SK-N-SH treated with all-trans-retinoic acid at 6 μM for 48 hours (cell line): ENCODE measurements at regions not wholly inside any gene's neighbourhood (a gene's known extent, or its start where the extent isn't known, plus 50 kb on each side); places are given as distances from the start of the nearest gene placed in this dataset.

Experiments used
- ATAC-seq: fragments of 200-7000 bp; cut with Tn5 transposase; 3 replicates; pipeline ENCODE4 v1.9.1; 2020; ENCODE audit warnings: mild to moderate bottlenecking, moderate library complexity
- ARNTL ChIP-seq: fragments of 450-650 bp; formaldehyde crosslinking; IDR thresholded peaks from 2 replicates; pipeline ENCODE4 v1.5.0; 2020; ENCODE audit warnings: low read depth, mild to moderate bottlenecking, moderate library complexity, borderline replicate concordance
- BACH2 ChIP-seq: fragments of 250-450 bp; sonication (Bioruptor Pico); IDR thresholded peaks from 2 replicates; pipeline ENCODE4 v1.9.0; 2021; ENCODE audit warnings: mild to moderate bottlenecking, borderline replicate concordance
- CREB5 ChIP-seq: fragments of 250-450 bp; sonication (Bioruptor Pico); IDR thresholded peaks from 2 replicates; pipeline ENCODE4 v1.5.1; 2020; ENCODE audit warnings: low read depth, mild to moderate bottlenecking, moderate library complexity
- CSDC2 ChIP-seq: fragments of 250-450 bp; sonication (Bioruptor Pico); IDR thresholded peaks from 2 replicates; pipeline ENCODE4 v1.5.0; 2020; ENCODE audit warnings: mild to moderate bottlenecking, moderate library complexity
- ESRRG ChIP-seq: fragments of 250-450 bp; sonication (Bioruptor Pico); IDR thresholded peaks from 2 replicates; pipeline ENCODE4 v1.6.1; 2021; ENCODE audit warnings: mild to moderate bottlenecking
- GLIS3 ChIP-seq: fragments of 250-450 bp; sonication (Bioruptor Pico); IDR thresholded peaks from 2 replicates; pipeline ENCODE4 v1.5.0; 2020; ENCODE audit warnings: mild to moderate bottlenecking, moderate library complexity
- ISL1 ChIP-seq: fragments of 250-450 bp; sonication (Bioruptor Pico); IDR thresholded peaks from 2 replicates; pipeline ENCODE4 v2.1.2; 2022; ENCODE audit warnings: mild to moderate bottlenecking, moderate library complexity
- OSR1 ChIP-seq: fragments of 250-450 bp; sonication (Bioruptor Pico); IDR thresholded peaks from 2 replicates; pipeline ENCODE4 v1.8.0; 2022; ENCODE audit warnings: moderate library complexity, mild to moderate bottlenecking, inconsistent platforms
- PPARA ChIP-seq: fragments of 250-450 bp; sonication (Bioruptor Pico); IDR thresholded peaks from 2 replicates; pipeline ENCODE4 v1.5.0; 2020; ENCODE audit warnings: mild to moderate bottlenecking, borderline replicate concordance
- RARB ChIP-seq: fragments of 250-450 bp; sonication (Bioruptor Pico); IDR thresholded peaks from 2 replicates; pipeline ENCODE4 v1.8.0; 2021; ENCODE audit warnings: mild to moderate bottlenecking, moderate library complexity
- SNAI2 ChIP-seq: fragments of 250-450 bp; sonication (Bioruptor Pico); IDR thresholded peaks from 2 replicates; pipeline ENCODE4 v1.5.0; 2020; ENCODE audit warnings: mild to moderate bottlenecking, moderate library complexity
- TCF4 ChIP-seq: fragments of 250-450 bp; sonication (Bioruptor Pico); IDR thresholded peaks from 2 replicates; pipeline ENCODE4 v1.8.0; 2021; ENCODE audit warnings: mild to moderate bottlenecking, moderate library complexity, borderline replicate concordance
- TOX ChIP-seq: fragments of 250-450 bp; sonication (Bioruptor Pico); IDR thresholded peaks from 2 replicates; pipeline ENCODE4 v1.8.0; 2021; ENCODE audit warnings: mild to moderate bottlenecking, moderate library complexity, borderline replicate concordance
- TSHZ2 ChIP-seq: fragments of 250-450 bp; sonication (Bioruptor Pico); IDR thresholded peaks from 2 replicates; pipeline ENCODE4 v1.5.0; 2020; ENCODE audit warnings: mild to moderate bottlenecking, moderate library complexity
- ZC3H10 ChIP-seq: fragments of 250-450 bp; sonication (Bioruptor Pico); IDR thresholded peaks from 2 replicates; pipeline ENCODE4 v1.5.1; 2021; ENCODE audit warnings: mild to moderate bottlenecking, moderate library complexity
- ZFP3 ChIP-seq: fragments of 250-450 bp; sonication (Bioruptor Pico); IDR thresholded peaks from 2 replicates; pipeline ENCODE4 v1.5.0; 2020; ENCODE audit warnings: mild to moderate bottlenecking, moderate library complexity
- ZFP30 ChIP-seq: fragments of 450-650 bp; formaldehyde crosslinking; IDR thresholded peaks from 2 replicates; pipeline ENCODE4 v1.5.0; 2022; ENCODE audit warnings: mild to moderate bottlenecking, moderate library complexity
- ZNF8 ChIP-seq: fragments of 450-650 bp; formaldehyde crosslinking; IDR thresholded peaks from 2 replicates; pipeline ENCODE4 v1.5.0; 2020; ENCODE audit warnings: mild to moderate bottlenecking, moderate library complexity
- TF ChIP-seq, protein P1 (sequence below): fragments of 250-450 bp; sonication (Bioruptor Pico); IDR thresholded peaks from 2 replicates; pipeline ENCODE4 v1.8.0; 2020; ENCODE audit warnings: mild to moderate bottlenecking, moderate library complexity, borderline replicate concordance
- TF ChIP-seq, protein P2 (sequence below): fragments of 250-450 bp; sonication (Bioruptor Pico); IDR thresholded peaks from 2 replicates; pipeline ENCODE4 v1.8.0; 2021; ENCODE audit warnings: low read depth, mild to moderate bottlenecking, moderate library complexity, borderline replicate concordance
- TF ChIP-seq, protein P3 (sequence below): fragments of 250-450 bp; sonication (Bioruptor Pico); IDR thresholded peaks from 2 replicates; pipeline ENCODE4 v1.5.1; 2021; ENCODE audit warnings: mild to moderate bottlenecking, moderate library complexity

DNA sequence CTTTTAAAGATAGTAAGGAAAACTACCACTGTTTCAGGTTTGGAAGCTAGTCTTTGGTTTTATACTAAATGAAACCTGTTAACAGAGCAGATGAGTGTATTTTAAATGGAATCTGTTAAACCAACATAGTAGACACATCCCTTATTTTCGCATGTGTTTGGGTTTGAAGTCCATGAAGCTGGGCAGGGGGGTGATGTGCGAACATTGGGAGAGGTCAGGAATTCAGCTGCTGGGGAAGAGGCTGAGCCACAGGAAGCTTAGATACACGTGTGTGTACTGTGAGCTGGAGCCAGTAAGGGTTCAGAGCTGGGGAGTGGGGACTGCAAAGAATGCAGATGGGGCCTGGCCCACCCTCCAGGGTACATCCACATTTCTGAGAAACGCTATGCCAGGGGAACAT, 176.9 kb downstream of the VAPA start:
- no peak for ATAC-seq
- TF ChIP-seq RARB (CRISPR knock-in tag) (no peak), OSR1 (no peak), PPARA (CRISPR knock-in tag) (no peak), ZFP30 (CRISPR knock-in tag) (no peak), ZNF8 (CRISPR knock-in tag) (no peak), TOX (CRISPR knock-in tag) (no peak), BACH2 (CRISPR knock-in tag) (no peak), CSDC2 (CRISPR knock-in tag) (no peak), TSHZ2 (no peak), ZC3H10 (CRISPR knock-in tag) (no peak), ARNTL (CRISPR knock-in tag) (no peak), GLIS3 (CRISPR knock-in tag) (no peak), ISL1 (CRISPR knock-in tag) (no peak), CREB5 (no peak), SNAI2 (CRISPR knock-in tag) (no peak), ZFP3 (CRISPR knock-in tag) (no peak), TCF4 (CRISPR knock-in tag) (no peak)
- TF ChIP-seq, protein P1, sequence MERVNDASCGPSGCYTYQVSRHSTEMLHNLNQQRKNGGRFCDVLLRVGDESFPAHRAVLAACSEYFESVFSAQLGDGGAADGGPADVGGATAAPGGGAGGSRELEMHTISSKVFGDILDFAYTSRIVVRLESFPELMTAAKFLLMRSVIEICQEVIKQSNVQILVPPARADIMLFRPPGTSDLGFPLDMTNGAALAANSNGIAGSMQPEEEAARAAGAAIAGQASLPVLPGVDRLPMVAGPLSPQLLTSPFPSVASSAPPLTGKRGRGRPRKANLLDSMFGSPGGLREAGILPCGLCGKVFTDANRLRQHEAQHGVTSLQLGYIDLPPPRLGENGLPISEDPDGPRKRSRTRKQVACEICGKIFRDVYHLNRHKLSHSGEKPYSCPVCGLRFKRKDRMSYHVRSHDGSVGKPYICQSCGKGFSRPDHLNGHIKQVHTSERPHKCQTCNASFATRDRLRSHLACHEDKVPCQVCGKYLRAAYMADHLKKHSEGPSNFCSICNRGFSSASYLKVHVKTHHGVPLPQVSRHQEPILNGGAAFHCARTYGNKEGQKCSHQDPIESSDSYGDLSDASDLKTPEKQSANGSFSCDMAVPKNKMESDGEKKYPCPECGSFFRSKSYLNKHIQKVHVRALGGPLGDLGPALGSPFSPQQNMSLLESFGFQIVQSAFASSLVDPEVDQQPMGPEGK = no peak
- TF ChIP-seq, protein P2, sequence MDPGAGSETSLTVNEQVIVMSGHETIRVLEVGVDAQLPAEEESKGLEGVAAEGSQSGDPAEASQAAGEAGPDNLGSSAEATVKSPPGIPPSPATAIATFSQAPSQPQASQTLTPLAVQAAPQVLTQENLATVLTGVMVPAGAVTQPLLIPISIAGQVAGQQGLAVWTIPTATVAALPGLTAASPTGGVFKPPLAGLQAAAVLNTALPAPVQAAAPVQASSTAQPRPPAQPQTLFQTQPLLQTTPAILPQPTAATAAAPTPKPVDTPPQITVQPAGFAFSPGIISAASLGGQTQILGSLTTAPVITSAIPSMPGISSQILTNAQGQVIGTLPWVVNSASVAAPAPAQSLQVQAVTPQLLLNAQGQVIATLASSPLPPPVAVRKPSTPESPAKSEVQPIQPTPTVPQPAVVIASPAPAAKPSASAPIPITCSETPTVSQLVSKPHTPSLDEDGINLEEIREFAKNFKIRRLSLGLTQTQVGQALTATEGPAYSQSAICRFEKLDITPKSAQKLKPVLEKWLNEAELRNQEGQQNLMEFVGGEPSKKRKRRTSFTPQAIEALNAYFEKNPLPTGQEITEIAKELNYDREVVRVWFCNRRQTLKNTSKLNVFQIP = no peak
- TF ChIP-seq, protein P3, sequence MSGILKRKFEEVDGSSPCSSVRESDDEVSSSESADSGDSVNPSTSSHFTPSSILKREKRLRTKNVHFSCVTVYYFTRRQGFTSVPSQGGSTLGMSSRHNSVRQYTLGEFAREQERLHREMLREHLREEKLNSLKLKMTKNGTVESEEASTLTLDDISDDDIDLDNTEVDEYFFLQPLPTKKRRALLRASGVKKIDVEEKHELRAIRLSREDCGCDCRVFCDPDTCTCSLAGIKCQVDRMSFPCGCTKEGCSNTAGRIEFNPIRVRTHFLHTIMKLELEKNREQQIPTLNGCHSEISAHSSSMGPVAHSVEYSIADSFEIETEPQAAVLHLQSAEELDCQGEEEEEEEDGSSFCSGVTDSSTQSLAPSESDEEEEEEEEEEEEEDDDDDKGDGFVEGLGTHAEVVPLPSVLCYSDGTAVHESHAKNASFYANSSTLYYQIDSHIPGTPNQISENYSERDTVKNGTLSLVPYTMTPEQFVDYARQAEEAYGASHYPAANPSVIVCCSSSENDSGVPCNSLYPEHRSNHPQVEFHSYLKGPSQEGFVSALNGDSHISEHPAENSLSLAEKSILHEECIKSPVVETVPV = no peak

DNA sequence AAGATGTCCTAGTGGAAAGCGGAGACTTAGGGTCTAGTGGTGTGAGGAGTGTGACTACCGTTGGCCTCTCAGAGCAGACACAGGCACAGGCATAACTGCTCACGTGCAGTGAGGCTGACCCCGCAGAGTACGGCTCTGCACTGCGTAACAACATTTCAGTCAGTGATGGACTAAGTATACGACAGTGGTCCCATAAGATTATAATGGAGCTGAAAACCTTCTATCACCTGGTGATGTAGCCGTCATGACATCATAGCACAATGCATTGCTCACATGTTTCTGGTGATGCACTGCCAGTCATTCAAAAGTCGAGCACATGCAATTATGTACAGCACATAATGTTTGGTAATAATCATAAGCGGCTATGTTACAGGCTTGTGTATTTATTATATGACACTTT, 179.6 kb downstream of the VAPA start:
- TF ChIP-seq ESRRG (CRISPR knock-in tag) (no peak), TOX (CRISPR knock-in tag) (no peak), ISL1 (CRISPR knock-in tag) (no peak), GLIS3 (CRISPR knock-in tag) (no peak), TSHZ2 (no peak), TCF4 (CRISPR knock-in tag) (no peak)
- TF ChIP-seq, protein P2 = no peak
- ATAC-seq = no peak
